MCF 10A (cell line): ENCODE measurements at regions not wholly inside any gene's neighbourhood (a gene's known extent, or its start where the extent isn't known, plus 50 kb on each side); places are given as distances from the start of the nearest gene placed in this dataset.

ENCODE experiments used
- BruUV-seq: library from RNA; stranded (reverse); fragments of 400-500 nt; replicated peaks from 2 replicates; lab custom pipeline; 2021; lab: Mats Ljungman, UMichigan
- CTCF ChIA-PET: fragments of 300-600 bp; sonication (Branson Sonifier 250); formaldehyde crosslinking; extraction: SDS; loops from one replicate; lab custom pipeline; 2021; ENCODE audit warnings: antibody characterized with exemption, inconsistent platforms; lab: Yijun Ruan, JAX
- POLR2A ChIA-PET: fragments of 300-600, 350-650 bp; sonication (Branson Sonifier 250); formaldehyde crosslinking; extraction: SDS; loops from one replicate; lab custom pipeline; 2020; ENCODE audit warnings: antibody characterized with exemption, inconsistent platforms; lab: Yijun Ruan, JAX
- DNase-seq: peaks from one replicate; pipeline ENCODE4 v3.0.0-alpha.2; 2018; ENCODE audit not compliant: unreplicated experiment
- H3K27ac Mint-ChIP-seq: one replicate; pipeline ENCODE4 v1.8.0; 2022; ENCODE audit warnings: mild to moderate bottlenecking, low read depth, mixed read lengths; ENCODE audit not compliant: unreplicated experiment
- H3K27me3 Mint-ChIP-seq: one replicate; pipeline ENCODE4 v1.8.0; 2022; ENCODE audit warnings: mixed read lengths; ENCODE audit not compliant: insufficient read depth, unreplicated experiment
- H3K36me3 Mint-ChIP-seq: one replicate; pipeline ENCODE4 v1.8.0; 2022; ENCODE audit warnings: mild to moderate bottlenecking, moderate library complexity, mixed read lengths; ENCODE audit not compliant: insufficient read depth, unreplicated experiment
- H3K4me1 Mint-ChIP-seq: one replicate; pipeline ENCODE4 v1.8.0; 2022; ENCODE audit warnings: mixed read lengths; ENCODE audit not compliant: insufficient read depth, unreplicated experiment
- H3K4me3 Mint-ChIP-seq: one replicate; pipeline ENCODE4 v1.8.0; 2022; ENCODE audit warnings: mild to moderate bottlenecking, moderate library complexity, mixed read lengths; ENCODE audit not compliant: unreplicated experiment
- H3K9me3 Mint-ChIP-seq: one replicate; pipeline ENCODE4 v1.8.0; 2022; ENCODE audit warnings: mixed read lengths; ENCODE audit not compliant: unreplicated experiment
- CTCF ChIP-seq: fragments of 200-600 bp; IDR thresholded peaks from one replicate; pipeline ENCODE4 v1.8.0; 2022; ENCODE audit warnings: antibody characterized with exemption, mild to moderate bottlenecking; ENCODE audit not compliant: unreplicated experiment
- intact Hi-C: fragments of 100-400 bp; cut with micrococcal nuclease; formaldehyde crosslinking; loops from 2 replicates; pipeline ENCODE4 v1.14.1; 2022

GRCh38 chr13:85080691-85081090, 718.5 kb downstream of the SLITRK6 start:
- TF ChIP-seq CTCF = no peak
- ChIA-PET POLR2A (no interaction called here), CTCF (no interaction called here)
- BruUV-seq = no TSS peak
- intact Hi-C loops = no loop called here
- H3K27me3 Mint-ChIP-seq = no peaks in the 10 kb centered on the region
- no peak overlapping the region for H3K4me3 Mint-ChIP-seq
- H3K4me1 Mint-ChIP-seq = no peaks in the 10 kb centered on the region
- no peaks in the 10 kb centered on the region for H3K9me3 Mint-ChIP-seq
- DNase-seq = no peak
- no peaks in the 10 kb centered on the region for H3K36me3 Mint-ChIP-seq
- H3K27ac Mint-ChIP-seq = no peak overlapping the region

DNA sequence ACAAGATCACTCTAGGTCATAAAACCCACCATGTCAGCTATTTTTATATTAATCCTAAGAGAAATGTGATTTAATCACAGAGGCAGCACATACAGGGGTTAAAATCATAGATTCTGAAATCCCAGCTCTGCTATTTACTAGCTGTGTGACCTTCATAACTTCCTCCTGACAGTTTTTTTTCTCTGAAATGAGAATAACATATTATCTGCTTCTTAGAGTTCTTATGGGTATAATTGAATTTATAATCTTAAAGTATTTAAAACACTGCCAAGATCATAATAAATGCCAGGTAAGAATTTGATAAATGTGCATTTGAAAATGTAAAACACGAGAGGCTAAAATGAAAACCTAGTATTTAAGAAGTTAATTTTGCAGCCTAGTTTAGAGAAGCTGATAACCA, 722.9 kb downstream of the SLITRK6 start:
- DNase-seq = no peak
- no peaks in the 10 kb centered on the region for H3K4me1 Mint-ChIP-seq
- no peaks in the 10 kb centered on the region for H3K9me3 Mint-ChIP-seq
- H3K36me3 Mint-ChIP-seq = no peaks in the 10 kb centered on the region
- H3K27me3 Mint-ChIP-seq = no peaks in the 10 kb centered on the region
- BruUV-seq = no TSS peak
- no peak overlapping the region for H3K4me3 Mint-ChIP-seq
- intact Hi-C loops = no loop called here
- ChIA-PET CTCF (no interaction called here), POLR2A (no interaction called here)
- no peak for TF ChIP-seq CTCF
- no peak overlapping the region for H3K27ac Mint-ChIP-seq

DNA sequence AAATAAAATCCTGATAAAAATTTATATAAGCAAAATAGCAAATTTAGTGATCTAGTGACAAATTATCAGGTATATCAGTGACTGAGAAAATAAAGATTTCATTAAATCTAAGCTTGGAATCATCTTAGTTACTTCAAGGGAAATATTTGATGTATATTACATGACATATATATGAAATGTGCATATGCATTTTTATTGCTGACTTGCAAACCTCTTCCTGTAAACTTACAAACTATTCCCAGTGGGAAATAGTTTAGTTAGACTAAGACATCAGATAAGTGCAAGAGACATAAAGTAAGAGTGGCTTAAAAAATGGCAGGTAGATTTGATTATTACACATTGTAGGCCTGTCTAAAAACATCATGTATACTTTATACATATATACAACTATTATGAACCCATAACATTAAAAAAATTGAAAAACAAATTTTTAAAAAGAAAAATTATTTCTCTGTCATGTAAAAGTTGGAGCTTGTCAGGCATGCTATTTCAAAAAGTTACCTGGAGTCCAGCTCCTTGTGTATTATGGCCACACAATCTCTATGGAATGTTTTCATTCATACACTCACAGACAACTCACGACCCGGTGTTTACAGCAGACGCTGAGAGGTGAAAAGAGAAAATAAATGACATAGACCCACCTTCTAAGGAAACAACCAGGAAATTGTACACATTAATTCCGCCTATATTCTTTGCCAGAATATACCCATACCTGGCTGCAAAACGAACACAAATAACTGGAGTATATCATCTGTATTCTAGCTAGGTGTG, 724.5 kb downstream of the SLITRK6 start:
- TF ChIP-seq CTCF = no peak
- no peak overlapping the region for H3K27ac Mint-ChIP-seq
- no peaks in the 10 kb centered on the region for H3K36me3 Mint-ChIP-seq
- CTCF ChIA-PET = no interaction called here
- H3K4me1 Mint-ChIP-seq = no peaks in the 10 kb centered on the region
- no peaks in the 10 kb centered on the region for H3K27me3 Mint-ChIP-seq
- H3K9me3 Mint-ChIP-seq = no peaks in the 10 kb centered on the region
- intact Hi-C loops = no loop called here
- POLR2A ChIA-PET = no interaction called here
- DNase-seq = peak; percentile 4
- H3K4me3 Mint-ChIP-seq = no peak overlapping the region
- BruUV-seq = no TSS peak

GRCh38 chr13:85068231-85068630, 731.0 kb downstream of the SLITRK6 start:
- no TSS peak for BruUV-seq
- H3K27me3 Mint-ChIP-seq = no peaks in the 10 kb centered on the region
- H3K9me3 Mint-ChIP-seq = no peaks in the 10 kb centered on the region
- DNase-seq = no peak
- no peaks in the 10 kb centered on the region for H3K36me3 Mint-ChIP-seq
- ChIA-PET CTCF (interaction anchor here (0.6 kb wide), 1 partner anchor 194 kb away, joined by 3 read pairs; no protein-coding TSS in a partner anchor), POLR2A (no interaction called here)
- TF ChIP-seq CTCF = no peak
- H3K27ac Mint-ChIP-seq = no peak overlapping the region
- H3K4me3 Mint-ChIP-seq = no peak overlapping the region
- intact Hi-C loops = no loop called here
- H3K4me1 Mint-ChIP-seq = no peaks in the 10 kb centered on the region
